PFSK-1 (cell line): ENCODE measurements at regions not wholly inside any gene's neighbourhood (a gene's known extent, or its start where the extent isn't known, plus 50 kb on each side); places are given as distances from the start of the nearest gene placed in this dataset.

Experiments
- TAF1 ChIP-seq: IDR thresholded peaks from 2 replicates; pipeline ENCODE4 v1.6.1; 2012; ENCODE audit warnings: low read length, control low read depth, borderline replicate concordance; ENCODE audit not compliant: insufficient read depth
- TF ChIP-seq, protein P1 (sequence below), 2 experiments: IDR thresholded peaks; 2 replicates each; pipeline versions ENCODE4 v1.6.1 to v1.8.0; 2011 to 2012; ENCODE audit warnings: low read depth in 2 of 2, low read length in 2 of 2, control low read depth in 1 of 2, inconsistent platforms in 1 of 2, mild to moderate bottlenecking in 1 of 2, moderate library complexity in 1 of 2; ENCODE audit not compliant: insufficient read depth in 1 of 2

DNA sequence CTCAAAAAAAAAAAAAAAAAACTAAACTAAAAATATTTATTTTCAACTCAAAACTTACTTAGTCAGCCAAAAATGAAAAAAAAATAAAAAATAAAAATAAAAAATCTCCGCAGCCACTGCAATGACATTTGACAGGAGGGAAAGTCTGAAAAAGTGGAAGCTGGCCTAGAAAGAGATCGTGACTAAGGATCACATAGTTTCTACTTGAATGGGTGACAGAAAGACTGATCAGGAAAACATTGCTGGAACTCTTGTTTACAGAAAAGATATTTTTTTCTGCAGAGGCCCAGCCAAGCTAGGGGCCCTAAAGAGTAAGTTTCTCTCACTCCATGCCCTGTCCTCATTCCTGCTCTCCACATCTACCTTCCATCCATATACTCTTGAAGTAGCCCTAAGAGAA, 92.8 kb upstream of the KCND2 start:
- TF ChIP-seq, protein P1, sequence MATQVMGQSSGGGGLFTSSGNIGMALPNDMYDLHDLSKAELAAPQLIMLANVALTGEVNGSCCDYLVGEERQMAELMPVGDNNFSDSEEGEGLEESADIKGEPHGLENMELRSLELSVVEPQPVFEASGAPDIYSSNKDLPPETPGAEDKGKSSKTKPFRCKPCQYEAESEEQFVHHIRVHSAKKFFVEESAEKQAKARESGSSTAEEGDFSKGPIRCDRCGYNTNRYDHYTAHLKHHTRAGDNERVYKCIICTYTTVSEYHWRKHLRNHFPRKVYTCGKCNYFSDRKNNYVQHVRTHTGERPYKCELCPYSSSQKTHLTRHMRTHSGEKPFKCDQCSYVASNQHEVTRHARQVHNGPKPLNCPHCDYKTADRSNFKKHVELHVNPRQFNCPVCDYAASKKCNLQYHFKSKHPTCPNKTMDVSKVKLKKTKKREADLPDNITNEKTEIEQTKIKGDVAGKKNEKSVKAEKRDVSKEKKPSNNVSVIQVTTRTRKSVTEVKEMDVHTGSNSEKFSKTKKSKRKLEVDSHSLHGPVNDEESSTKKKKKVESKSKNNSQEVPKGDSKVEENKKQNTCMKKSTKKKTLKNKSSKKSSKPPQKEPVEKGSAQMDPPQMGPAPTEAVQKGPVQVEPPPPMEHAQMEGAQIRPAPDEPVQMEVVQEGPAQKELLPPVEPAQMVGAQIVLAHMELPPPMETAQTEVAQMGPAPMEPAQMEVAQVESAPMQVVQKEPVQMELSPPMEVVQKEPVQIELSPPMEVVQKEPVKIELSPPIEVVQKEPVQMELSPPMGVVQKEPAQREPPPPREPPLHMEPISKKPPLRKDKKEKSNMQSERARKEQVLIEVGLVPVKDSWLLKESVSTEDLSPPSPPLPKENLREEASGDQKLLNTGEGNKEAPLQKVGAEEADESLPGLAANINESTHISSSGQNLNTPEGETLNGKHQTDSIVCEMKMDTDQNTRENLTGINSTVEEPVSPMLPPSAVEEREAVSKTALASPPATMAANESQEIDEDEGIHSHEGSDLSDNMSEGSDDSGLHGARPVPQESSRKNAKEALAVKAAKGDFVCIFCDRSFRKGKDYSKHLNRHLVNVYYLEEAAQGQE (IDR thresholded peaks at IDR 0.05; ENCODE audit: insufficient read depth in 1 of 2, low read depth in 2 of 2, low read length in 2 of 2), result no peak
- no peak for TF ChIP-seq TAF1
